ENCODE measurements at regions not wholly inside any gene's neighbourhood (a gene's known extent, or its start where the extent isn't known, plus 50 kb on each side); places are given as distances from the start of the nearest gene placed in this dataset.
"Not testable (repeated sequence)": the region's sequence is repeated elsewhere in the genome, so short reads cannot be mapped to it uniquely, and the experiment has no call there.

DNA sequence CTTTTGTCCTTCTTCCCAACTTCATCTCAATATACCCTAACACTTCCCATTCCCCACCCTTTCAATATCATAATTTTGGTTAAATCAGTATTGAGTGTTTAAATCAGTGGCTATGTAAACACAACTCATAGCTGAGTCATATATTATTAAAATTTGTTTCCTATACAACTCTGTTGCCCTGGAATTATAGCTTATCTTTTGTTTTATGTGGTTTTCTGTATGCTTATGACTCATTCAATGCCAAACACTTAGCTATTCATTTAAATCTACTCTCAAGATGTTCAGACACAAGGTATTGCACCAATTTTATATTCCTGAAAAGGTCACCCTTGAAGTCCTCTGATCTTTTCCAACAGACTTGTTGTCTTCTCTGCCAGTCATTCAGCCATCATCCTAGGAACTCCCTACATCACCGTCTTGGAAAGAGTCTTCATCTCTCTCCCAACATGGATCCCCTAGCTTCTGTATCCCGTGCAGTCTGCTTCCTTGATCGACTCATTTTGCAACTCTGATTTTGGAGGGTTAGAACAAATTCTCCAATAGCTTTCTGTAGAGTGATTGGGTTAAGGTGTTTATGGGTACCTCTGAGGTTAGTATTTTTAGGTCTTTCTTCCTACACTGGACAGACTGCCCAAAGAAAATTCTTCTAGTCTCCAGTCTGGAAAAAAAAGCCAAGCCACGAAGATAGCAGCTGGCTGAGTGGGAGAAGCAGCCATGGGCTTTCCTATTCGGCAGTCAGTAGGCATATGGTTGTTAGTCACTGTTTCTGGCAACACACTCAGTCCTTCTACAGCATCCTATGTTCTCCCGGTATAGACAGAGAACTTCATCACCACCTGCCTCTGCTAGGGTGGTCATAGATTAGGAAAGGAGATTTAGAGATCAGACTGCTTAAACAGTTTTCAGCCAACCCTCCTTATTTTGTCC lies 102.1 kb downstream of the CRPPA start:
- no peak for DNase-seq

DNA sequence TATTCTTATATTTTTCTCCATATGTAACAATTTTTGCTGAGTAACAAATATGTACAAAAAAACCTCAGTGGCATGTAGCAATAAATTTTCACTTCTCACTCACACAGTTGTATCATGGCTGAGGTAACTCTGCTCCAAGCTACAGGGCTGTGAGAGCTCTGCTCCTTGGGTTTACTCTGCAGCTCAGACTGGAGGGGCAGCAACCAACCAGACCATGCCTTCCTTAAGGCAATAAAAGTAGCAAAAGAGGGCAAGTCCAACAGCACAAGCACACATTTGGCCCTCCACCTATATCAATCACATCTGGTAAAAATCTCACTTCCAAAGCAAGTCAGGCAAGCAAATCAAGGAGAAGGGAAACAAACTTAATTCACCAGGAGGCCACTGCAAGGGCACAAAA lies 102.9 kb downstream of the CRPPA start:
- no peak for DNase-seq

DNA sequence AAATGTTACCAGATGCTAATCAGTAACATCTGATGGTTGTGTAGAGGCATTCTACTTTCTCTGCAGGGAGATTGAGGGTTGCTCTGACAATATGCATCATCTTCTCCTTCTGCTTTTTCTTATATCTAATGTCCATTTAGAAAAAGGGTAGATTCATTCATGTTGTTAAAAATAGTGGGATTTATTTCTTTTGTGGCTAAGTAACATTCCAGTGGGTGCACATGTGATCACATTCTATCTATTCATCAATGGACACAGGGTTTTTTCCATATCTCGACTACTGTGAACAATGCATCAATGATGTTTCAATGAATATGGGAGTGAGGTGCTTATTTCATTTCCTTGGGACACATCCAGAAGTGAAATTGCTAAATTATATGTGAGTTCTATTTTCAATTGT lies 103.9 kb downstream of the CRPPA start:
- DNase-seq, result no peak

DNA sequence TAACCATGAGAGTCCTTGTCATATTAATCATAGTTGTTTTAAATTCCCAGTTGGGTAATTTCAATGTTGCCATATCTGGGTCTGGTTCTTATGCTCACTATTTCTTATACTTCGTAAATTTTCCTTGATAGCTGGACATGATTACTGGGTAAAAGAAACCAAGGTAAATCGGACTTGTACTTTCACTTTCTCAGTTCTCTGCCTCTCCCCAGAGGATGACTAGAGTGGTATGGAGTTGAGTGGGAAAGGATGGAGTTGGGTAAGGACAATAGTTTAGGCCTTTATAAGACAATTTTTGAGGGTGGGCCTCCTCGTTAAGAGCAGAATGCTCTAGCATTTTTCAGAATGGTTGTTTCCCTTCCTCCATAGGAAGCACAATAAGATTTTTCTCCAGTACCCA lies 106.1 kb downstream of the CRPPA start:
- no peak for DNase-seq

DNA sequence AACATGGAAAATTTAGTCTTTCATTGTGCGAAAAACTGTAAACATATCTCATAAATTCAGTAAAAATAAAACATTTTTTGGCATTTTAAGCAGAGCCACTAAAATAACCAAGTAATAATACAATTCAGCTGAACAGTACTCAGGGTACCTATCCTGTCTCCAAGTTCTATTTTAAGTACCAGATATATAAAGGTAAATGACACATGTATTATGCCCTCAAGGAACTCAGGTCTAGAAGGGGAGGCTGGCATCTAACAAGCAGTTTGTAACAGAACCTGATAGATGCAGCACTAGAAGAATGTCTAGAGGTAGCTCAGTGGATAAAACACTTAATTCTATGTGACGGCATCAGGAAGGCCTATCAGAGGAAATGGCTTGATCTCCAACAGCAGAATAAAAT lies 112.2 kb downstream of the CRPPA start:
- DNase-seq, result no peak

DNA sequence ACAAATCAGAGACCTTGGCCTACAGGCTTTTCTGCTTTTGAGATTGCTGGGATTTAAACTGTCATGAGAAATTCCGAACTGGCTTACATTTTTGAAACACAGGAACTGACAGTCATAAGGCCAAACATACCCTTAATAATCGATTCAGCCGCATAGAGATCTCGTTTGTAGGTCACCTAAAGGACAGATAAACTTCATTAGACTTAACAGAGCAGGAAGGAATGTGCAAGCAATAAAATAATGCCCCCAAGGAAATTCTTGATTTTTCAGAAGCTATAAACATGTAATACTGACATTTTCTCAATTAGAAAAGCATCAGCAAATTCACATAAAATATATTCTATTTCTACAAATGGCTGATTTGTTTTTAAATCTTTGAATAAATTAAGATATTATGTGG lies 120.0 kb downstream of the CRPPA start:
- DNase-seq, result no peak

DNA sequence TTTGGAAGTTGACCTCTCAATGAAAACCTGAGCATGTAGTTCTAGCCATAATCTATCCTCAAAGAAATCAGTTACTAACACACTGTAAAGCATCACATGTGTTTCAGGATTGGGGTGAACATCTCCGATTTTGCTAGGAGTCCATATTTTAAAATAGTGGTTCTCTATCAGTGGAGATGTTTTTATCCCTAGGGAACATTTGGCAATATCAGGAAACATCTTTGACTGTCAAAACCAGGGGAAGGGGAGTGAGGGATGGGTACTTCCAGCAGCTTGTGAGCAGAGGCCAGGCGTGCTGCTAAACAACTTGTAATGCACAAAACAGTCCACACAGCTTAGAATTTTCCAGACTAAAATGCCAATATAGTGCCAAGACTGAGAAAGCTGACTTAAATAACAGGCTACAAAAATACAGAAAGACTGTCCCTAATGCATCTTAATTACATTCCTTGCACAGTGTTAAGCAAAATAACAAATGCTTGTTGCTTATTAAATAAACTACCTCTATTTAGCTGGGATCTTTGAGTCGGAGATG lies 120.9 kb downstream of the CRPPA start:
- no peak for DNase-seq

DNA sequence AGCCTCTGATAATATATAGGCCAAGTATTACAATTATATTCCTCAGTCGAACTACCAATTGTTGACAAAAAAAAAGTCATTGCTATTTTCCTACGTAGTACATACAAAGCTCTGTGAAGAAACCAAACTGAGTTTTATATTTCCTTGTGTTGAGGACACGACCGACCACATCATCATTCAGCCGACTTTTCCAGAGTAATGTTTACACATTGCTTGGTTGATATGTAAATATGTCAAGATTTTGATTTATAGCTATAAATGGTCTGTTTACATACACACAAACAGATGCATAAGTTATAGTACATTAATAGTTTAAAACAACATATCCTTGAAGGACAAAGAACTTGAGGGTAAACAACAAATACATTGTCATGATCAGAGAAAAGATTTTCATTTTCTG lies 121.5 kb downstream of the CRPPA start:
- DNase-seq, result no peak

DNA sequence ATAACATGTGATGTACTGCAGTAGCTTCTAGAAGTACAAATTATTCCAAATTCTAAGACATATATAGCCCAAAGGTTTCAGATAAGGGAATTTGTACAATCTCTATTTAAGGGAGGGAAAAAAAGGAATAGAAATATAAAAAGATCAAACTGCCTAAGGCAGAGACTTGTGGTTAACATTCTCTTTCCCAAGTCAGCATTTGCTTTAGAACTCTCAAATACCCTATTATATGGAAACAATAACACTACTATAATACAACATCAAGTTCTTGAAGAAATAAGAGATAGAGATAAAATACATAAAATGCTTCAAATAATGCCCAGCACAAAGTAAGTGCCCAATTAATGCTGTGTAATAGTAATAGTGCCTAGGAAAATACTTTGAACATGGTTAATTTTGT lies 123.1 kb downstream of the CRPPA start:
- no peak for DNase-seq

DNA sequence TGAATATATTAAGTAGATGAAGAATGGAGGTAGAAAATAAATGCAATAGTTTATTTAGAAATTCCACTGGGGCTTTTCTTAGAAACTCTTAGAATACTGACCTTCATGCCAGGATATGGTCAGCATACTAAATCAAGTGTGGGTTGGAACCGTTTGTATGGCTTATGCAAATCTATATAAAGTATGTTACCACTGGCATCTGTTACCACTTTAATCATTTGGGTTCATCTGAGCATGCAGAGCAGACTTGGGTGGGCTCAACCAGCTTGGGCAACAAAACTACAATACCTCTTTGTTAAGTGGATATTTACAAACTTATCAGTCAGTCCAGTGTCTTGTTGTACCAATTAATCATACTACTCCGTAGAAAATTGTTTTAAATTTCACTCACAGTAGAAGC lies 125.8 kb downstream of the CRPPA start:
- no peak for DNase-seq

DNA sequence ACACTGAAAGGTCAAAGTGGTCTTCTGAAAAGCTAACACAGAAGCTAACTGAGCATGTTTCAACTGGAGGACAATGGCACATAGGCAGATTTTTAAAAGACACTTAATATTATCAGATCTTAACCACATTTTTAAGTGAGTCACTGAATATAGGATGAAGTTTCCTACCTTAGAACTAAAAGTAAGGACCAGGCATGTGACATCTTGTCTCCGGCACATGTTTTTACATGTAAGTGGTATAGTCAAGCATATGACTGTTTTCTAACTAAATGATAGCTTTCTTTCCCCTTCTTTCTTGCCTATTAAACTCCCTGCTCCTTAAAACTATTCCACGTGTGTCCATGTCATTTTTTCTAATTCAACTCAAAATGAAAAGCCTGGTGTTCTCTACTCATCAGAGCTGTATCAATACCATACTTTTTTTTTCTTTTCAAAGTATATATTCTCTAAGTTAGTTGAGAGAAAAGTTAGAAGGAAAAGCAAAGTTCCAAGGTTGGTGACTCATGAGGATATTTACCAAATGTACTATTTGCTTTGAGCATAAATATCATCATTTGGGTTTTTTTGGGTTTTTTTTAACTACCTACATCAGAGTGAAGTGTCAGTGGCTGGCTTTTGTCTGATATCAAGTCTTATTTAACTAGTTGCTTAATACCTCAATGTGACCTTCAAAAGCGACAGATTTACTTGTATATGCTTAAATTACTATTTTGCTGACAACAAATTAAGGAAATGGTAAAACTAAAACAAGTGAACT lies 127.5 kb downstream of the CRPPA start:
- no peak for DNase-seq

DNA sequence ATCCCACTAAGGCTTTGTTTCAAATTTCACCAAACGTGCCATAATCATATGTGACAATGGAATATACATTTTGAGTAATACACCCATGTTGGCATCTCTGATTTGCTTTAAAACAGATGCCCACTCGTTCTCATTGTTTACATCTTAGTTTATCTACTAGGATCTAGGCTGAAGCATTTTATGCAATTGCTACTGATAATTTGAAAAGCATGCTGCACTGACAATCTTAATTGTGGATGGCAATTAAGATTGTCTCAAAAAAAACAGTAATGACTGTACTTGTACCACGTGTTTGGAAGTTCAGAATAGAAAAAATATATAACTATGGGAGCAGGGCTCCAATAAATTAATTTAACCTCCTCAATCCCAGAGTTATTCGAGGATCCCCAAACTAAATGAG lies 136.8 kb downstream of the CRPPA start:
- no peak for DNase-seq

DNA sequence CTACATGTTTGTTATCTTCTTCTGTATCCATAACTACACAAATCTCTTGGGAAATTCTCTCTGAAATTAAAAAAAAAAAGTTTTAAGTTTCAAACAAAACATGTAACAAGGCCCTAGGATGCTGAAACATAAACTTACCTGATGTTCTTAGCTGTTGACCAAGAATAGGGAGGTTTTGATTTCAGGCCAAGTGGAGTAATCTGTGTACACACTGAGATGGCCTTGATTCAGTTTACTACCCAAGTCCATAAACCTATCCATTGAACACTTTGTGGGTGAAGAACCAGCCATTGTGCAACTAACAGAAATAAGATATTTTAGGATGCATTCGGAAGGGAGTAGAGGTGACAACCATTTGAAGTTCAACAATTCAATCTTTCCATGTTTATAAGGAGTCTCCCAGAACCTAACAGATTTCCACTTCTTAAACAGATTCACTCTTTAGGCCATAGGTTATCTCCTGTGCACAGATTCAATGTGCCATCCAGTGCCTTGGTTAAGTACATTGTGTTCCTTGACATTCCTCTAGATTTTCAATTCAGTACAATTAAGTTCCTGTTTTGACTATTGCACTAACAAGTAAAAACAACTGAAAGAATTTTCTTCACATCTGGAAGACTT lies 143.1 kb downstream of the CRPPA start:
- no peak for DNase-seq

DNA sequence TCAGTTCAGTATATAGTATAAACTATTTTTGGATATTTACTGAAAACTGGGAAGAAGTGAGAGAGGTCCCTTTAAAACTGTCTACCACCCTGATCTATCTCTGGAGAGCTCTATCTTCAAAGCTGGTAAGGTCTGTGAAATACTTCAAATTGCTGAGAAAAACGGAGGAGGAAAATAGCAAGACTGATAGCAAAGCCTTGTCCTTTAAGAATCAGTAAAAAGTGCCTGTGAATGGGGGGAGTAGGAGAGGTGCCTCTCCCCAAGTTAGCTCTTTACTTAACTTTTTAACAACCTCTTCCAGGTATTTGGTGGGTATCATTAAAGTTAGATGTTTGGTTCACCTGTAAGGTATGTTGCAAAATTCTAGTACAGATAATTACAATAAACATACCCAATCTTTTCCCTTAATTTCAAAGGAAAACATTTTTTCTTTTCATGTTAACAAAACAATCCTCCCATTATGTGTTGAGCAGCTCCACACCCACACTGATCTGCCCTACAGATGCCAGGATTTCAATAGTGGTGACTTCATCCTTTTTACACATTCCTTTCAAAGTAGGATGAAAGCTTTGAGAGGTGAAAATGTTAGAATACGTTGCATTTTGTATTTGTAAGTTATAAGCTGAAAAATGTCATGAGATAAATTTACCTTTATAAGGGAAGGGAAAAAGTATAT lies 149.2 kb downstream of the CRPPA start:
- no peak for DNase-seq

DNA sequence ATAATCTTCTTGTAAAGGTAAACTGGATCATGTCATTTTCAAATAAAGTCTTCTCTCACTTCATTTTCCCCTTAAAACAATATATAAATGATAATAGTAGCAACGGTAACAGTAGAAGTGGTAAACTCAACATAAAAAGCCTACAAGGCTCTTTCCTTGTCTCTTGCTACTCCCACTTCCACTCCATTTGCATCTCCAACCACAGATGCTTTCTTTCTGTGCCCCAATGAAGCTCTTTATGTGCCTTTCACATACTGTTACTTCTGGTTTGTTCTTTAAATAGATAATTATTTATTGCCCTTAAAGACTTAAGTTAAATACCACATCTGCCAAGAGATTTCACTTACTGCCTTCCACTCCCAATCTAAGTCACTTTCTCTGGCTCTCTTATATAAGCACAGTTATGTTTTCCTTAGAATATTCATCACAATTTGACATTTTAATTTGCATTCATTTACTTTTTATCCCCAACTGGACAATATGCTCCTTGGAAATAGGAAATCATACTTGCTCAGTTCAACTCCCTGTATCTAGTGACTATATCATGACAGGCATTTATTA lies 149.9 kb downstream of the CRPPA start:
- DNase-seq, result no peak

DNA sequence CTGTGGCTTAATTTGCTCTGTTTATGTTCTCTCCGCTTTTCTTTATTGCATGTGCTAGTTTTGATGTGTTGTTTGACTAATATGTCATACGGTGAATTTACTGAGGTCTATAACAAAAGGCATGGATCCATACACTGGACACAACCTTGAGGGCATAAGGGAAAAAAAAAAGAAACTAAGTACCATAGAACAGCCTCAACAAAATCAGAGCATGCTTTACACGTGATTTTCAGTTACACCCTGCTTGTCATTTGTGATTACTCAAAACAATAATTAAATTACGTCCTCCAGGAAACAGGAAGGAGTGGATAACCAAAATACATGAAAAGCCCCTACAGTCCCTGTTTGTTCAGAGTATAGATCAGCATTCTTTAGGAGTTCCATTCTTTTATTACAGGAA lies 150.5 kb downstream of the CRPPA start:
- no peak for DNase-seq

DNA sequence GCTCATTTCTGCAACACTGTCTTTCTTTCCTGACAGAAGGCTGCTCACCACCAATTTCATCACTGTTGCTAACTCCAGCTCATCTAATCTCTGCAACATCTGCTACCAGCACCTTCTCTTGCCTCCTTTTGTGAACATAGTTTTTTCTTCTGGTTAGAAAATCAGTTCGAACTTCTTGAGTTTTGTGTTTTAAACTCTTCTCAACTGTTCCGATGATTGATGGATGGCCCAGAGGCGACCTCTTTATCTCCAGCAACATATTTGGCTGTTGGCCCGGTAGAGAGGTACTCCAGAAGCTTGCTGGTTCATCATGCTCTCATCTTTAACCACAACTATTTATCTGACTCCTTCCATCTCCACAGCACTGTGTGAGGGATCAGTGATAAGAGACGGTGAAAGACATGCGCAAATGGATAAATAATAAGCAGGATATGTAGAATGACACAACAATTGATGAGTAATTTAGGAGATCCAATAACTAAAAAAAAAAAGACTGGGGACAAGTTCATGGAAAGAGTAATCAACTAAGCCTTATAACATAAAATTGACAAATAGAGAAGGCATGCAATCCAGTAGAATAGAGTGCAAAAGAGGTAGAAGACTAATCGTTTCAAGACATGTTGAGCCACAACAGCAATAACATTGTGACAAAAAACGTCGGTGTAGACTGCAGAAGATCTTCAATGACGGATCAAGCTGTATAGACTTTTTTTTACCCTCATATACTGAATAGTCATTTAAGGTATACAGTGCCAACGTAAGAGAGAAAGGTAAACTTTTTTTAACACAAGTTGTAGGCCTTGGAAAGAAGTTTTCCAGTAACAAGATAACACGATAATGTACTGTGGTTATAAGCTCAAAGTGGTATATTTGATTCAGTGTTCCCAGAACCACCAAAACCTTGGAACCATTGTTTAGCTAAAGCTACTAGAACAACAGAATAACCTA lies 152.2 kb downstream of the CRPPA start:
- no peak for DNase-seq

DNA sequence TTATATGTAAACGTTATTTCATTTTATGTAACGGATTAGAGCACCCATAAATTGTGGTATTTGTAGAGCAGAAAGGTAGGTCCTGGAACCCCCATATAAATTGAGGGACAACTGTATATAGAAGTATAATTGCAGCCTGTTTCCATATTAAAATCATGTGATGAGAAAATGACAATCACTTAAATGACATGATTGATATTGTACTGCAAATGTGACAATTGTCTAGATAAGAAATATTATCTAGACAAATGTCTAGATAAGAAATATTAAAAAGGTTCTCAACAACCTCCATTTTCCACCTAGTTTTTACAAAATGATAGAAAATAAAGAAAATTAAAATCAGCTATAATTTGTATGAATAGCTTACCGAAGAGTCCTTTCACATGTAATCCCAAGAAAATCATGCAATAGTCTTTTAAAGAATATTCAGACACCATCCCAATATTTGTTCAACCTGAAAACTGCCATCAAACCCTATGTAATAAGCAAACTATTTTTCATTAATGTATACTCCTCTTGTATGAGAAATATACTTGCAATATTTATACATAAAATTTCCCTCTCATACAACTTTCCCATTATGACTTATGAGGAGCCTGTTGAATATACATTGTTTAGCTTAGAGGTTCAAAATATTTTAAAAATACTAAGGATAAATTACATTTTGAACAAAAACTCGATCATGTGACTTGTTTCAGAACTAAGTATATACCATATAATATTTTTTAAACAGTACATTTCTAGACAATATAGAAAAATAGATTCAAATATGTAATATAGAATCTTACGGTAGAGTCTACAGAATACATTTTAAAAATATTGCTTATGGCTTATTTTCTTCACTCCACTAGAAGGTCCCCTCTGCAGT lies 153.2 kb downstream of the CRPPA start:
- no peak for DNase-seq

DNA sequence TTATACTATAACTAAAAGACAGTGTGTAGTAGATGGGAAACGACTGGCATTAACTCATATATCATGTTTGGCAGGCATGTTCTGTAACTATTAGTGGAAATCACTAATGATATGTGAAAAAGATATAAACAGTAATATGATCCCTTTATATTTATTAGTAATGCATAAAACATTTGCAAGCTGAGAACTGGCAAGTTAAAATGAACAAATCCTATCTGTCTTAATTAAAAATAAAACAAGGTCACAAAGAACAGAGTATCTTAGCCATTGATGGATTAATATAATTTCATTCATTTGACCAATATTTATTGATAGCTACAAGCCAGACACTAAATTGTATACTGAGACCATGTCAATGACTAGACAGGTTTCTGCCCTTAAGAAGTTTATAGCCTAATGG lies 154.5 kb downstream of the CRPPA start:
- DNase-seq, result no peak

DNA sequence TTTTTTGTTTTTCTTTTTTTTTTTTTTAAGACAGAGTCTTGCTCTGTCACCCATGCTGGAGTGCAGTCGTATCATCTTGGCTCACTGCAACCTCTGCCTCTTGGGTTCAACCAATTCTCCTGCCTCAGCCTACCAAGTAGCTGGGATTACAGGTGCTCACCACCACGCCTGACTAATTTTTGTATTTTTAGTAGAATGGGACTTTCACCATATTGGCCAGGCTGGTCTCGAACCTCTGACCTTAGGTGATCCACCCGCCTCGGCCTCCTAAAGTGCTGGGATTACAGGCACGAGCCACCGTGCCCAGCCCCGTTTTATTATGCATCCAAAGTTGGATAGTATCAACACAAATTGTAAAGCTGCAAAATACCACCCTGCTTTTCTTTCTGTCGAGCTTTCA lies 154.9 kb downstream of the CRPPA start:
- DNase-seq, result not testable (repeated sequence)

Measured in stimulated activated naive CD4-positive, alpha-beta T cell treated with Interleukin-2 at 50 U/mL for 16 hours (primary cell).